ENCODE measurements at regions not wholly inside any gene's neighbourhood (a gene's known extent, or its start where the extent isn't known, plus 50 kb on each side); places are given as distances from the start of the nearest gene placed in this dataset.
A peak's percentile ranks its signal among the peaks of the same experiment; 100 is the strongest.

DNA sequence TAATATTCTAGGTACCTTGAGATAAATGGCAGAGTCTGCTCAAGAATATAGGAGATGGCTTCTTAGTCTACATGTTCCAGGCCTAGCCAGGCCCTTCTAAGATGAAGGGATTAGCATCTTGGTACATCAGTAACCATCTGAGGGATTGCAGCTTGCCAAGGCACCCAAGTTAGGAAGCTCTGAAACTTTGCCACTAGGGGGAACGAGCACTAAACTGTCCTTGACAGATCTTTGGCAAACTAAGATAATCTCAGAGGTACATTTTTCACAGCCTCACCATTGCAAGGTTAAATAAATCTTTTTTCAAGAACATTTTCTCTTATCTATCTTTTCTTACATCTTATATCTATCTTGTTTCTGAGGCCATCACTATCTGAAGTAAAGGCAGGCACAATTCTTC is 351.2 kb downstream of the RAP2B start:
- TF ChIP-seq, protein P1, sequence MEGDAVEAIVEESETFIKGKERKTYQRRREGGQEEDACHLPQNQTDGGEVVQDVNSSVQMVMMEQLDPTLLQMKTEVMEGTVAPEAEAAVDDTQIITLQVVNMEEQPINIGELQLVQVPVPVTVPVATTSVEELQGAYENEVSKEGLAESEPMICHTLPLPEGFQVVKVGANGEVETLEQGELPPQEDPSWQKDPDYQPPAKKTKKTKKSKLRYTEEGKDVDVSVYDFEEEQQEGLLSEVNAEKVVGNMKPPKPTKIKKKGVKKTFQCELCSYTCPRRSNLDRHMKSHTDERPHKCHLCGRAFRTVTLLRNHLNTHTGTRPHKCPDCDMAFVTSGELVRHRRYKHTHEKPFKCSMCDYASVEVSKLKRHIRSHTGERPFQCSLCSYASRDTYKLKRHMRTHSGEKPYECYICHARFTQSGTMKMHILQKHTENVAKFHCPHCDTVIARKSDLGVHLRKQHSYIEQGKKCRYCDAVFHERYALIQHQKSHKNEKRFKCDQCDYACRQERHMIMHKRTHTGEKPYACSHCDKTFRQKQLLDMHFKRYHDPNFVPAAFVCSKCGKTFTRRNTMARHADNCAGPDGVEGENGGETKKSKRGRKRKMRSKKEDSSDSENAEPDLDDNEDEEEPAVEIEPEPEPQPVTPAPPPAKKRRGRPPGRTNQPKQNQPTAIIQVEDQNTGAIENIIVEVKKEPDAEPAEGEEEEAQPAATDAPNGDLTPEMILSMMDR (conservative IDR thresholded peaks at IDR 0.05; ENCODE audit: low read depth, low read length) = peak; percentile 53
- TF ChIP-seq EZH2 (IDR thresholded peaks at IDR 0.05; ENCODE audit: borderline replicate concordance, low read depth, low read length, poor library complexity, severe bottlenecking) = no peak
